ENCODE measurements at regions not wholly inside any gene's neighbourhood (a gene's known extent, or its start where the extent isn't known, plus 50 kb on each side); places are given as distances from the start of the nearest gene placed in this dataset.

- TF ChIP-seq CTCF (IDR thresholded peaks at IDR 0.05) (no peak), POLR2A (IDR thresholded peaks at IDR 0.05) (no peak)
These were observed 180.7 kb upstream of the ANK3 start for GRCh38 chr10:60570272-60570865.

Measured in adrenal gland (tissue), 5 donors.